GM21447 (cell line): ENCODE measurements at regions not wholly inside any gene's neighbourhood (a gene's known extent, or its start where the extent isn't known, plus 50 kb on each side); places are given as distances from the start of the nearest gene placed in this dataset.

Experiments used
- ATAC-seq: cut with Tn5 transposase; IDR thresholded peaks from one replicate; pipeline ENCODE4 v1.9.1; 2021; ENCODE audit not compliant: unreplicated experiment

GRCh38 chr3:197352382-197352781 lies 54.0 kb upstream of the DLG1 start:
- no peak for ATAC-seq

GRCh38 chr3:197350446-197350845 lies 52.0 kb upstream of the DLG1 start:
- ATAC-seq = no peak

GRCh38 chr3:197349368-197349767 lies 51.0 kb upstream of the DLG1 start:
- ATAC-seq = no peak
